Right kidney (tissue), 1 donor: ENCODE measurements at regions not wholly inside any gene's neighbourhood (a gene's known extent, or its start where the extent isn't known, plus 50 kb on each side); places are given as distances from the start of the nearest gene placed in this dataset.
"Not testable (repeated sequence)": the region's sequence is repeated elsewhere in the genome, so short reads cannot be mapped to it uniquely, and the experiment has no call there.

Source experiments
- DNase-seq: peaks from one replicate; pipeline ENCODE4 v3.0.0-alpha.2; 2016

DNA sequence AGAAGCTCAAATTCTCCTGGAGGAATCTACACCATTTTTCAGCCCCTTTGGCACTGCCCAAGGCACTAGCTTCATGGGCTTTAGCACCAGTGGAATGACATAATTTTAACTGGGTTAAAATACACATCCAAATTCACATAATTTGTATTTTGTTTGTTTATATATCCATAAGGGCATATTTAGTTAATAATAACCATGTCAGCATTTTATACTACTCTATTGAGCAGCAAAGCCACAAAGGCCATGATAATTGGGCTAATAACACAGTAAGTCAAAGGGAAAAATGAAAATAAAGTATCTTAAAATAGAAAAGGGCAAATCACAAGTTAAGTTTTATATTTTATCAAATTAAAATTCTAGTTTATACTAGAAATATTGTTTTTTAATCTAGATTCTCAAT is 262.7 kb upstream of the TACR3 start:
- no peak for DNase-seq

DNA sequence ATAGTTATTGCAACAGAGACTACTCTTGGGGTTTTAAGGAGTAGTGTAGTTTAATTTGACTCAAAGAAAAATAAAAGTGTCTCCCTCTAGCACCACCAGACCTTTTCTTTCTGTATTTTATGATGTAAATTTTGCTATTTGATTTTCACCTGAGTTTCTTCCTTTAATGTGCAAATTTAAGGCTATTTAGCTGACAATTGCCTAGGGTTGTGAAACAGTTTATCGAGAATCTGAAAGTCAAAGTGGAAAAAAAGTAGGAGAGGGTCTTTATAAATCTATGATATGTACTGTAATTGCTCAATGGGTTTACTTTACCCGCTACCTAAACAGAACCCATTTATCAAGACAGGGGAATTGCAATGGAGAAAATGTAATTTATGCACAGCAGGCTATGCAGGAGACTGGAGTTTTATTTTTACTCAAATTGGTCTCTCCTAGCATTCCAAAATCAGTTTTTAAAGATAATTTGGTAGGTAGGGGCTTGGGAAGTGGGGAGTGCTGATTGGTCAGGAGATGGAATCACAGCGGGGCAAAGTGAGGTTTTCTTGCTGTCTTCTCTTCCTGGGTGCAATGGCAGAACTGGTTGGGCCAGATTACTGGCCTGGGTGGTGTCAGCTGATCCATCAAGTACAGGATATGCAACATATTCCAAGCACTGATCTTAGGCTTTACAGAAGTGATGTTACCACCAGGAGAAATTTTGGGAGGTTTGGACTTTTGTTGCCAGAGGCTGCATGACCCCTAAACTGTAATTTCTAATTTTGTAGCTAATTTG is 228.6 kb upstream of the TACR3 start:
- no peak for DNase-seq

DNA sequence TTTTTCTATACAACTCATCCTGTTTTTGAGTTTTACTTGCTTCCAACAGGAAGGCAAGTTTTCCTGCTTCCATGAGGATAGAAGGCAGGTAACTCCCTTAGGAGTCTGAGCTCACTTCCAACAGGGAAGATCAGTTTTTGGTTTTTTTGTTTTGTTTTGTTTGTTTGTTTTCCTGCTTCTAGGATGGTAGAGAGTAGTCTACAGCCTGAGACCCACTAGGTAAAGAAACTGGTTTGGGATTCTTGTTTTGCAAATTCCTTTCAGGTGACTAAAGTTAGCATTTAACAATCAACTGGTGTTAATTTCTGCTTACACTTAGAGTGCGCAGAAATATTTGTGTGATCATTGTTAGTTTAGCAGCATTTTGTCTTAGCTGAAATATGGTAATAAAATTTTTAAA is 227.8 kb upstream of the TACR3 start:
- no peak for DNase-seq

DNA sequence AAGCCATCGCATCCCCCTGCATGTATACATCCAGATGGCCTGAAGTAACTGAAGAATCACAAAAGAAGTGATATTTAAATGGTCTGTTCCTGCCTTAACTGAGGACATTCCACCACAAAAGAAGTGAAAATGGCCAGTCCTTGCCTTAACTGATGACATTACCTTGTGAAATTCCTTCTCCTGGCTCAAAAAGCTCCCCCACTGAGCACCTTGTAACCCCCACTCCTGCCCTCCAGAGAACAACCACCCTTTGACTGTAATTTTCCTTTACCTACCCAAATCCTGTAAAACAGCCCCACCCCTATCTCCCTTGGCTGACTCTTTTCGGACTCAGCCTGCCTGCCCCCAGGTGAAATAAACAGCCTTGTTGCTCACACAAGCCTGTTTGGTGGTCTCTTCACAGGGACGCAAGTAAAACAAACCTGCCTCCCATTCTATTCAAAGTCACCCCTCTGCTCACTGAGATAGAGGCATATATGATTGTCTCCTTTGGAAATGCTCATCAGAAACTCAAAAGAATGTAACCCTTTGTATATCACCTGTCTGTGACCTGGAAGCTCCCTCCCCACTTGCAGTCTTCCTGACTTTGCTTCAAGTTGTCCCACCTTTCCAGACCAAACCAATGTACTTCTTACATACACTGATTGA is 227.0 kb upstream of the TACR3 start:
- not testable (repeated sequence) for DNase-seq

DNA sequence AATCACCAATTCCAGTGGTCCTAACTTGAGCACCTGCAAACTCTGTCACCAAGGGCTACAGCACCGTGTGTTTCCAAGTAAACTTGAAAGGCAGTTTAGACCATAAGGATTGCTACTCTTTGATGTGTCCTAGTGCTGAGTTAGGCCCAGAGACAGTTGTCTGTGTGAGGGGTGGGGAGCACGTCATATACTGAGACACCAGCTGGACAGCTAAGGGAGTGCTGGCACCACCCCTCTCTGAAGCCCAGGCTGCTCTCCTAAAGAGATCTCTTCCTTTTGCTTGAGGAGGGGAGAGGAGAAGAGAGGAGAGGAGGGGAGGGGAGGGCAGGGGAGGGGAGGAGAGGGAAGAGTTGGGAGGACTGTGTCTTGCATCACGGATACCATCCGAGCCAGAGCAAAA is 218.7 kb upstream of the TACR3 start:
- DNase-seq = no peak

DNA sequence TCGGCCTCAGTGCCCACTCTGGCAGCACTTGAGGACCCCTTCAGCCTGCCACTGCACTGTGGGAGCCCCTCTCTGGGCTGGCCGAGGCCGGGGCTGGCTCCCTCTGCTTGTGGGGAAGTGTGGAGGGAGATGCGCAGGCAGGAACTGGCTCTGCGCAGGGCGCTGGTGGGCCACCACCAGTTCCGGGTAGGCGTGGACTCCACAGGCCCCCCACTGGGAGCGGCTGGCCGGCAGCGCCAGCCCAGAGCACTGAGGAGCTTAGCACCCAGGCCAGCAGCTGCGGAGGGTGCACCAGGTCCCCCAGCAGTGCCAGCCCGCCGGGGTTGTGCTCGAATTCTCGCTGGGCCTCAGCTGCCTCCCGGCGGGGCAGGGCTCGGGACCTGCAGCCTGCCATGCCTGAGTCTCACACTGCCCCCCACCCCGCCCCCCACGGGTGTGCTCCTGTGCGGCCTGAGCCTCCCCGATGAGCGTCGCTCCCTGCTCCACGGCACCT is 216.9 kb upstream of the TACR3 start:
- DNase-seq = no peak

DNA sequence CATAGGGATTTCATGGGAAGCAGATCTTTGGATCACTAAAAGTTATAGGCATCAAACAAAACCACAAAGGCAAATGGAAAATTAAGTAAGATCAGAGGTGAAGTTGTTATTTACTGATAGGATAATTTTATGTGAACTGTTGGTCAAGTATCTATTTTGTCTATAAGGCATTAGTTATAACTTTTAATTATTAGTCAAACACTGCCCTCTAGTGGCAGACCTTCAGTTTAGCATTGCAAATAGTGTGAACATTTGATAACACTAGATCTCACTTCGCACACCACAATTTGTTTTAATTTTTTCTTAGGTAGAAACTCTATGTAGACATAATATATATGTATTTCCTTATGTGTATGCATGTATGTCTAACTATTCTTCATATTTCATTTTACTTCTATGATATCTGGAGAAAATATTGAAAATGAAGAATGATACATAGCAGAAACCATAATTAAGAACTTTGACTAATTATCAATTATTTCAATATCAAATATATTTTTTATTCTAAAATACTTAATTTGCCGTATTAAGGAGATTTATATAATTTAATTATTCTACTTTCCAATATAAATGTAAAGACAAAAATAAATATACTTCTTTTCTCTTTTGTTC is 214.5 kb upstream of the TACR3 start:
- no peak for DNase-seq

DNA sequence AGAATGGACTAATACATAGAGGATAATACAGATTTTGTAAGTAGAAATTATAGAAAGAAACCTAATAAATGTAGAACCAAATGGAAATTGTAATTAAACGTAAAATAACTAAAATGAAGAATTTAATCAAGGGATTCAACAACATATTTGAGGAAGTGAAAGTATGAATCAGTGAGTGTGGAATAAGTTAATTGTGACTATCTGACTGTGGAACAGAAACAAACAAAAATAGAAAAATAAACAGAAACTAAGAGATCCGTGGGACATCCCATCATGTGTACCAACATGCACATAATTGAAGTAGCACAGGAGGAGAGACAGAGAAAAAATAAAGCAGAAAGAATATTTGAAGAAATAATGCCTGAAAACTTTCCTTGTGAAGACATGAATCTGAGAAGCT is 208.6 kb upstream of the TACR3 start:
- no peak for DNase-seq

DNA sequence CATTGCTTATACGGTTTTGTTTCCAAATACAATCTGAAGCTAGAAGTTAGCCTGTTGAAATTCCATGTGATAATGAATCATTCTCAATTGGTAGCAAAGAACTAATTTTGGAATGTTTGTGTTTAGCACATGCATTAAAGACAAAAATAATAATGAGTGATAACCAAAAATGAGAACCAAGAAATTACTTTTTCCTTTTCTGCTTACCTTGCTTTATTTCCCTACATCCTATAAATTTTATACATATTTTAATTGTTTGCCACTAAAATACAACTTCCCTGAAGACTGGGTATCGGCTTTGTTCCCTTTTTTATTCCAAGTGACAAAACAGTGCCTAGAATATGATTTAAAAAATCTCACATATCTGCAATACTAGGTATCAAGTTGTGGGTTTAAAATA is 203.8 kb upstream of the TACR3 start:
- no peak for DNase-seq

DNA sequence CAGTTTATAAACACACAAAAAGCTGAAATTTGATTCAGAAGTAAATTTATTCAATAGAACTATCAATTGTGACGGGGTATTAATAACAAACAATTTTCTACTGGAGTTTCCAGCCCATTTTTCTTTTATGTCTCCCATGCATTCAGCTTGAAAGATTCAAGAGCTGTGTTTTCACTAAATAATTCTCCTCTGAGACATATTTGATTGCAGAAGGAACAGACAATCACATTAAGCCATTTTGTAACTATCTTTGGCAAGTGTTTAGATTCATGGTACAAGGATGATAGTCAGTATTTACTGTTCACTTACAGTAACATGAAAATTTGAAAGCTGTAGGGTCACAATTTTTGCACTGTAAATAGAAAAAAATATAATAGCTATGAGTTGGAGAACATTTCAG is 198.4 kb upstream of the TACR3 start:
- no peak for DNase-seq

DNA sequence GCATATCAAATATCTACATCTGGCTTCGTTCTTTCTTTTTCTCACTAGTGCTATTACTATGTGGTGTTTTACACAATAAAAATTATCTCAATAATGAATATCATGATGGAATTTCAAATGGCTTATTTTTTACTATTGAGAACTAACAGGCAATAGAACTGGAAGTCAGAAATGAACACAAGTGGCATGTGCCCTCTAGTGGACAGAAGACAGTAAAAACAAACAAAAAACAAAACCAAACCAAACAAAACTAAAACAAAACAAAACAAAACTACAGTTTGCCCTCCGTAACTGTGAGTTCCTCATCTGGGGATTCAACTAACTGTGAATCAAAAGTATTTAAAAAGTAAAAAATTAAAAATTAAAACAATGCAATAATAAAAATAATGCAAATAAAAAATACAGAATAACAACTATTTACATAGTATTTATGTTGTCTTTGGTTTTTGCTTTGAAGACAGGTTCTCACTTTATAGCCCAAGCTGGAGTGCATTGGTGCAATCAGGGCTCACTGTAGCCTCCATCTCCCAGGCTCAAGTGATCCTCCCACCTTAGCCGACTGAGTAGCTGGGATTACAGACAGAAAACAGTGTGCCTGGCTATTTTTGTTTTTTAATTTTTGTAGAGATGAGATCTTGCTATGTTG is 195.6 kb upstream of the TACR3 start:
- DNase-seq = no peak

DNA sequence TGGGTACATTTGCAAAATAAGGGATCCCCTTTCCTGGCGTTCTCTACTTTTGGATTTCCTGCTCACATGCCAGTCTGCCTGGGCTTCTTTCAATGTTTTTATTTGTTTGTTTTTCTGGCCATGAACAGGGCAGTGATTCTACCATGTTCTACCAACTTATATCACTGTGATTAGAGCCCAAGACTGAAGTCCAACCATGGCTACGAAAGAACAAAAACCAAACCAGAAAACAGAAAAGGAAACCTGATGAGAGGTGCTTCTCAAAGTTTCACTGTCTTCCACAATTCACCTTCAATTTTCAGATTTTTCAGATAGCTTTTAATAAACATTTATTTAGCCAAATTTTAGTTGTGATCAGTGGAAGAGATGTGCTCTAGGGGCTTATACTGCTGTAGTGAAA is 187.6 kb upstream of the TACR3 start:
- DNase-seq = no peak

DNA sequence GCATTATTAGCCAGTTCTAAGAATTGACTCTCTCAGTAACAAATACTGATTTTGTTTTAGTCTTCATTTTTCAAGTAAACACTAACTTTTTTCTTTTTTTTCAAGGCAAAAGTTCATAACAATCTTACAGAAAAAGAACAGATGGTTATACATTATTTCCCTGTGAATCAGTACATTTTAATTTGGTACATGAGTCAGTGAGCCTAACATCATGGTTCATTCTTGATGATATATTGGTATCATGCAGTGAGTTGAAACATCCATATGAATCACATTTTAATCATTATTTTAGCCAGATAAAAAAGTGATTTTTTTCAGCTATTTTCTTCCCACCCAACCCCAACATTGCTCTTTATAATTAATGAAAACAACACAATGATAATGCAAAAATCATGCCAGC is 184.3 kb upstream of the TACR3 start:
- DNase-seq = no peak

DNA sequence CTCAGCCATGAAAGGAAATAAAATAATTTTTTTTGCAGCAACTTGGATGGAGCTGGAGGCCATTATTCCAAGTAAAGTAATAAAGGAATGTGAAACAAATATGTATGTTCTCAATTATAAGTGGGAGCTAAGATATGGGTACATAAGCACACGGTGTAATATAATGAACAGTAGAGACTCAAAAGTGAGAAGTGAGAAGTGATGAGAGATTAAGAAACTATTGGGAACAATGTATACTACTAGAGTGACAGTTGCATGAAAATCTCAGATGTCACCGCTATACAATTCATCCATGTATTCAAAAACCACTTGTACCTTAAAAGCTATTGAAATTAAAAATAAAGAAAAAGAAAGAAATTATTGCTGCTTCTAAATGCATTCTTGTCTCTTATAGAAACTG is 182.9 kb upstream of the TACR3 start:
- DNase-seq = no peak

DNA sequence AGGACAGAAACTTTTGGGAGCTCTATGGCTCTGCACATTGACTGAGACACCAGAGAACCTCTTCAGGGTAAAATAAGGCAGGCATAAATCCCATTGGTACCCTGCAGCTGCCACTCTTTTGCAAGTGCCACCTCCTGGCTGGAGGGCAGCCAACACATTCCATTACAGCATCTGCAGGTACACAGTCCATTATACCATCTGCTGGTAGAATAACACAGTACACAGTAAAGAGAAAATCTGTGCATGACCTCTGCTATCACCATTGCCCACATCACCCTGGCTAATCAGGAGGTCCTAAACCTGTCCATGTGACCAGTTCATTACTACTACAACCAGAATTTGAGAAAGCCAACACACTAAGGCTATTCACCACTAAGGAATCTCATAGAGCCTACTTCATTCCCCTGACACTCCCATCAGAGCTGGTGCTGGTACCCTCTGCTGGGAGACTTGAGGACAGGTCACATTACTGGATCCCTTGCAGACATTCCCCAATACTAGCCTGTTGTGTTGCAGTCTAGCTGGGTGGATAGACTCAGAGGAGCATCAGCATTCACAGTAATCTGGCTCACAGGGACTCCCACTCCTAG is 176.2 kb upstream of the TACR3 start:
- DNase-seq = no peak

DNA sequence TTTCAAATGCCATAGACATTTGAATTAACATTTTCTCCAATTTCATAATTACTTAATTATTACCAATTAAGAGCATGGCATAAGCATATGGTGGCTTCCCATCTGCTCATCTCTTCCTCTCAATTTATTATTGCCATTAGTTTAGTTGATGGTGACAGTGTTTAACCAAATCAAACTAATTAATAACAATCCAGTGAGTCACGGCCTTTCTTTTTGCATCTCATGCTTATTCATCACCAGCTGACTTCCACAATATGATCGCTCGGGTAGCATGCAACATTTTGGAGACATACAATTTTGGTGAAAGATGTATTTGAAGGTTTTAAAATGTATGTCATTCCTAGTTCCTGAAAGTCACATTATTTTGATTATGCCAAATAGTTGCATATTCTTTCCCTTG is 172.8 kb upstream of the TACR3 start:
- no peak for DNase-seq

DNA sequence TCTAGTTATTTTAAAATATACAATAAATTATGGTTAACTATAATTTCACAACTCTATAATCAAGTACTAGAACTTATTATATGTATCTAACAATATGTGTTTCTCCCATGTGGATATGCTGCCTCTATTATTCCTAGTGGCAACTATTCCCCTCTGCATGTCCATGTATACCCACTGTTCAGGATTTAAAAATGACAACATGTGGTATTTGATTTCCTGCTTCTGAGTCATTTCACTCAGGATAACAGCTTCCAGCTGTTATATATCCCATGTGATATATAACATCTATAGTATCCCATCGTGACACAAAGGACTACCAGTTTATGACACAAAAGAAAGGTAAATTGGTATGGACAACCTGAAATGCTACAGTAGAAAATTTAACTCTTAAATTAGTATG is 167.4 kb upstream of the TACR3 start:
- DNase-seq = no peak

DNA sequence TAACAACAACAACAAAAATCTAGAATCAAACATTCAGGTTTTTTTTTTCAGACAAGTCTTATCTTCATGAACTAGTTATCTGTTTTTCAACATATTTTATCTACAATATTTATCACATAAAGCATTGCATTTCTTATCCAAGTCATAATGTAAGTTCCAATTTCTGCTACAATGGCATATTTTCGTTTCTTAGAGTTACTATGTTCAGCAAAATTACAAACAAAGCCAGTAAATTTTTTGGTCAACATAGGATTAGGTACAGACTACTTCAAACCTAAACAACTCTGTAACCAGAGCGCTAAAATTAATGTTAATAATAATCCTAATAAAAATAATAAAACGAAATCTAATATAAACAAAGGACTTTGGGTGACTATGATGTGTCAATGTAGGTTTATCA is 165.4 kb upstream of the TACR3 start:
- no peak for DNase-seq

DNA sequence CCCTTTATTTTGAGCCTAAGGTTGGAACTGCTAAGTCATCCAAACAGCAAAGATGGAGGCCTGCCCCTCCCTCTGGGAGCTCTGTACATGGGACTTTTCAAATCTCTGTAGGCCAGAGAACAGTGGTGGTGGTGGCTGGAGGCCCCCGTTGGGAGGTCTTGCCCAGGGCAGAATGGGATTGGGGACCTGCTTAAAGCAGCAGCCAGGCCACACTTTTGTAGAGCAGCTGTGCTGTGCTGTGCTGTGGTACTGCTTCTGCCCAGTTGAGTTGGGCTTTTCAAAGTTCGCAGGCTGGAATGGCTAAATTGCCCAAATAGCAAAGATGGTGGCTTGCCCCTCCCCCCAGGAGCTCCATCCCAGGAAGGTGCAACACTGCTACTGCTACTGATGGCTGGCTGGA is 147.5 kb upstream of the TACR3 start:
- no peak for DNase-seq

DNA sequence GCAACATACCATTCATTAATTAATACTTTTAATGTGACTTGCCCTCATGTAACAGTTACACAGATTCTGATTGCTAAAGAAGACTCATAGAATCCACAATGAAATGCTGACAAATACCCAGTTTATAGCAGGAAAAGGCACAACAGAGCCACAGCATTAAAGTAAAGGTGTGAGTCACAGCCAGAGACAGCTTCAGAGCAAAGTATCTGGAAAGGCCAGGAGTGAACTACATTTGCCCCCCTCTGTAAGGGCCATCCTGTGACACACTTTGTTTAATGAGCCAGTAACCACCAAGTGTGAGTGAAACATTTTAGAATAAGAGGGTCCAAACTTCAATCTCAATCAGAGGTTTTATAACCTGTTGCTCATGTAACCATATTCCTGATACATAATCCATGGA is 133.8 kb upstream of the TACR3 start:
- DNase-seq = no peak

DNA sequence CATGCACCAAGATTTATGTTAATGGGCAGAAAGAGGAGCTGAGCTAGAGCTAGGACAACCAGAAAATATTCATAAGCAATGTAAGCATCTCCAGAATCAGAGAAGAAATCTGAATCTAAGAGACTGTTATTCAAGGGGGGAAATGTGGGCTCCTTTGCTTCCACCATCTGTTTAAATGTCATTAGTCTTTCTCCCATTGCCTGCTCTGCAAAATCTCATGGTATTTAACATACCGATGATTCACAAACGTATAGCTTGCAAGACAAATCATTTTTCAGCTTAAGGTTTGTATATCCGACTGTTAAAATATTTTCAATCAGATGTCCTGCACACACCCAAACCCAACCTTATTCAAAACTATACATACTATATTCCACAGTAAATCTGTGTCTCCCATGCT is 133.4 kb upstream of the TACR3 start:
- no peak for DNase-seq

DNA sequence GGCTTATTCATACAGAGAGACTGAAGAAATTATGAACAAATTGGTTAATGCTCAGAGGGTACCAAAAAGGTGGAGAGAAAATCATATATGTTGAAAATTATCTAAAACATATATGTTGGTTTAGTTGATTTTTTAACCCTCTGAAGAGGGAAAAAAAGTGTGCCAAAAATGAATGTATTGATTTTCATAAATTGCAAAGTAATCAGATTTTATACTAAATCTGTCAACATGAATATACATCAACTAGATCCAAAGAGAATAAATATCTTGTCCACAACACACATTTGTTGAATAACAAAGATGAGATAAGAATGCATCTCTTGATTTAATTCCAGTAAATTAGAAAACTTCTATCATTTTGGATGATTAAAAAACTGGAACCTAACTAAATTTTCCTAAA is 125.3 kb upstream of the TACR3 start:
- DNase-seq = no peak

DNA sequence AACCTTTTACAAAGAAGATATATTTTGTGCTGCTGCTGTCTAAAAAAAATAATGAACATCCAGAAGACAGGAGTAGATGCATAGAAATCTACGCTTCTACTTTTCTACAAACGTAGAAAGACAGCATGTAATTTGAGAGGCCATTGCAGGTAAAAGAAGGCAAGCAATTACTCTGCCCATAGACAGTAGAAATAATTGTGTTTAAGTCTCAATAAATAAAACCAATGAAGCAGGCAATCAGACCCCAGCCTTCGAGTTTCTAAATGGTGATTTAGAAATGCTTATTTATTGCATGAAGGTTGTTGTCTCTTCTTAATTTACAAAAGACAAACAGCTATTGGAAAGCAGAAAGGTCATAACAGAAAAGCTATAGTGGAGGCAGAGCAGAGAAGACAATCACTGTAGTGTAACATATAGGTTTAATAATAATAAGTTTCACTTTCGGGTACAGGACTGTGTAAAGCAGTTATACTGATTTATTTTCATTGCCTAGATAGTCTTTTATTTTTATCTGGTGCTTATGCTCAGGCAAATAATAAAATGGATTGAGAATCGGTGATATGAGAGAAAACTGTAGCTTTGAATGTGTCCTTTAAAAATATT is 123.0 kb upstream of the TACR3 start:
- DNase-seq = no peak
